NCI-H2171 treated with DMSO at 0.1 percent for 48 hours (cell line): ENCODE measurements at regions not wholly inside any gene's neighbourhood (a gene's known extent, or its start where the extent isn't known, plus 50 kb on each side); places are given as distances from the start of the nearest gene placed in this dataset.
"Not testable (repeated sequence)": the region's sequence is repeated elsewhere in the genome, so short reads cannot be mapped to it uniquely, and the experiment has no call there.

ENCODE experiments used
- DNase-seq: peaks from one replicate; lab custom pipeline; 2025; lab: John Stamatoyannopoulos, UW

DNA sequence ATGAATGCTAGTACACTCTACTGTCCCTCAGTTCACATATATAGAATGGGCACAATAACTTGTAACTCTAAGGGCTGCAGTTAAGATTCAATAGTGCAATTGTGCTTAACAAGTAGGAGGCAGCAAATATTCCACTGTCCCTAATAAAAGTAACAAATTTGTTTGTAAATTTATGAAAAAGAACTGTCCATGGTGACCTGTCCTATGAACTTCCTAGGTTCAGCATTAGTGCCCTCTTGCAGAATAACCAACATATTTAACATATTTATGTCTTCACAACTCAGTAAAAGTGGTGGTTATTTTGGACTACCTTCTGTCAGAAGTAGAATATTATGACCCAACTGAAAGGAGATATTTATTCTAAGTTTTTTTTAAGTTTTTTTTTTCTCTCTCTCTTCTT, 327.8 kb downstream of the CENPW start:
- DNase-seq = no peak

DNA sequence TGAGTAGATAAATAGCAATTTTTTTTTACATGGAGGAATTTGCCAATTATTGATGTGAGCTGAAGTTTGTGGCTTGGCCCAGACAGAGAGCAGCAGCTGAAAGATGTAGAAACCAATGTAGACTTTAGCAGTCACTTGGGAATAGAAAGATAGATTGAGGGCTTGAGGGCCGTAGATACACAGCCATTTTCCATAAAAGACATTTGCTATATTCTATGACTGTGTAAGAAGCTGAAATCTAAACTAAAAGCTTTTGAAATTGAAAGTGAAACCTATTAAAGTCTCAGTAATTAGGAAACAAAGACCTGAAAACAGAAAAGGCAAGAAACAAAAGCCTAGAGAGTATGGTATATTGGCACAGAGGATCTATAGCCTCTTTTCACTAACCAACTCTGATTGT, 332.7 kb downstream of the CENPW start:
- no peak for DNase-seq

DNA sequence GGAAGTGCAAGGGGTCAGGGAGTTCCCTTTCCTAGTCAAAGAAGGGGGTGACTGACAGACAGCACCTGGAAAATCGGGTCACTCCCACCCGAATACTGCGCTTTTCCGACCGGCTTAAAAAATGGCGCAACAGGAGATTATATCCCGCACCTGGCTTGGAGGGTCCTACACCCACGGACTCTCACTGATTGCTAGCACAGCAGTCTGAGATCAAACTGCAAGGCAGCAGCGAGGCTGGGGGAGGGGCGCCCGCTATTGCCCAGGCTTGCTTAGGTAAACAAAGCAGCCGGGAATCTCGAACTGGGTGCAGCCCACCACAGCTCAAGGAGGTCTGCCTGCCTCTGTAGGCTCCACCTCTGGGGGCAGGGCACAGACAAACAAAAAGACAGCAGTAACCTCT, 333.8 kb downstream of the CENPW start:
- DNase-seq = not testable (repeated sequence)

DNA sequence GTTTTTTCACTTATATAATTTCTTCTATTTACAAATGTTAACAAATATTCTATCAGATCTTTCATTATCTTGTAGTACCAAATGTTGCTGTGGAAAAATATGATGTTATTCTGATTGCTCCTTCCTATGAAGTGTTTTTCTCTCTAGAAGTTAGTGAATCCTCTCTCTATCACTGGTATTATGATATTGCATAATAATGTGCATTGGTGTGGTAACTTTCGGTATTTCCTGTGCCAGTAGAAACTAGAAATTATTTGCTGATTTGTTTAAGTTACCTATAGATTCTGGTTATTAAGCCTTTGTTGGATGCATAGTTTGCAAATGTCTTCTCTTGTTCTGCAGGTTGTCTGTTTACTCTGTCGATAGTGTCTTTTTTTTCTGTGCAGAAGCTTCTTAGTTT, 342.5 kb downstream of the CENPW start:
- no peak for DNase-seq

DNA sequence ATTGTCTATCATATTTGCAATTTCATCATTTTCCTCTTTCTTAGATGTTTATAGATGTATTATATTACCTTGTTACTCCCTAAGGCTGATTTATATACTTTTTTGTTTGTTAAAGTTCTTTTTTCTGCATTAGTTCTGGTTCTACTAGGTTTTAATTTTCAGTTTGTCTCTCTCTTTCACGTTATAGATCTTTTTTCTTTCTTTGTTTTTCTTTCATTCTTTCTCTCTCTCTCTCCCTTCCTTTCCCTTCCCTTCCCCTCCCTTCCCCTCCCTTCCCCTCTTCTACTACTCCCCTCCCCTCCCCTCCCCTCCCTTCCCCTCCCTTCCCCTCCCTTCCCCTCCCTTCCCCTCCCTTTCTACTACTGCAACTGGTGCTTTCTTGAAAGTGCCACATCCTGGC, 345.3 kb downstream of the CENPW start:
- no peak for DNase-seq

DNA sequence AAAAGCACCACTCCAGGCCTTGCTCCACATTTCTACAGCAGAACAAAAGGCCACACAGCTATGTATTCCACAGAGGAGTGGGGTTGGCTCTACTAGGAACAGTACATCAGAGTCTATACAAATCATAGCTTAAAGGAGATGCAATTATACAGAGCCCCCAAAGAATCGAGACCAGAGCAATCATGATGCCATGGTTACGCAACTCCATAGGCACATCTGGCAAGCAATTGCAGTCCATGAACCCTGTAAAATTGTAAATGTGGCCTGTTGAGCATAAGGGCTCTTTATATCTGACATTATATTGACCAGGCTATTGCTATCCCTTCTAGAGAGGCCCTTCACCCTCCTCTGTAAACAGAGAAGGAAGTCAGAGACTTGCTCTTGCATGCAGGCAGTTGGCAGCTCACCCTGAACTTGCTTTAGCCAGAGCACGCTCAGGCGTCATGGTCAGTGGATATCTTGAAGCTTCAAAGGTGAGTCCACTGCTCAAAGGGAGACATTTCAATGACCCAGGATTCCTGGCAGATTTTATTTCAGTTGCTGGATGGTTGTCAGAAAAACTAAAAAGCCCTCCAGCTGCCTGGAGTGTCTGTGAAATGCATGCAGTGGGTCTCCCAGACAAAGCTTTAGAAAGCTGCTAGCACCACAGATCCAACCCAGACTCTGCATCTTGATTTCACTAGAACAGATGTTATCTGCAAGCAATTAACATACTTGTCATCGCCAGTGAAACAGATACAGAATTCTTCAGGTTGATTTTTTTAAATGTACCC, 357.2 kb downstream of the CENPW start:
- DNase-seq = no peak

DNA sequence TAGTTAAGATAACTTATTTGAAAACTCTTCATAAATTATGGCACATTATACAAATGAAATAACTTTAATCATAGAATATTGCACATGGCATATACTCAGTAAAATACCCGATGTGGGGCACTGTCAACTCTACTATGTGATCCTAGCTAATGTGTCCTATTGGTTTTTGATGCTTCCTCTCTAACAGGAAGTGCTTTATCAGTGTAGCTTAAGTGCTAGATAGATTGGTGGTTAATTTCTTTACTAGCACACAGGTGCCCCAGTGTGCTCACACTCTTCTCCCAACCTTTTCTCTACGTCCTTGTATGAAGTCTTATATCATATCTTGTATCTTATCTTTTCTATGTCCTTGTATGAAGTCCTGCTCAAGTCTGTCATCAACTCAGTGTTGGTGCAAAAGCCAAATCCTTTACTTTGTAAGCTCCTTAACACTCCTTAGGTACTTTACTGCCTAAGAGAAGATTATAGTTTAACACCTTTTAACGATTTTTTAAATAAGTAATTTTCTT, 358.9 kb downstream of the CENPW start:
- no peak for DNase-seq

DNA sequence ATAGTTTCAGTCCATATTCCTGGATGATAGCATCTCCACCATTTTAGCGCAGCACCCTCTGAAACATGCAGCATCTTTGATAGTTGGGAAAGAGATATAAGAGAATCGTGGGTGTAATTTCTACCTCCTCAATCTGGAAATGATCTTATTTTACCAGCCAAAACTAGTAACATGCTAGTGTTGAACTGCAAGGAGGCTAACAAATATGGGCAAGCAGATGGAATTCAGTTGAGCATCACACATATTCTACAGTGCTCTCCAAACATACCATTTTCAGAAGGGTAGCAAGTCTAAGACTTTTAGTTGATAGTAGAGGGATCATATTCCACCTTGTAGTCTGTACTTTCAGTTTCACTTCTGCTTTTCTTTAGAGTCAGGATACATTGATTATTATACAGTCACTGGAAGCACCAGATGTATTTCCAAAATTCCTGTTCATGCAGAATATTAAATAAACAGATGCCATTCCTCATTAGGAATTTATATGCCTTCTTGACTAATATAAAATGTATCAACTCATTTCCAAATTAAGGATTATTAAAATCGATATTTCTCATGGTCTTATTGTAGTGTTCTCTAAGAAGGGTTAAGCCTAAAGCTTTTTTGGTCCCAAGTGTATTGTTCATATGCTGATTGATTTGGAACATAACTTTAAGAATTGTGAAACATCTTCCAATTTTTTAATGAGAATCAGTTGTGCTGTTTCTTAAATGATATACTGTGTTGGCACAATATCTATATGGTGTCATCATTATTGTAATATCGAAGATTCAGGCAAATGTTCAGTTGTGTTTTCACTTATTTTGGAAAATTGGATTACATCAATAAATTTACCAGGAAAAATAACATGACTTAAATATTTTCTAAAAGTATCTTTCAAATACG, 362.0 kb downstream of the CENPW start:
- DNase-seq = no peak

DNA sequence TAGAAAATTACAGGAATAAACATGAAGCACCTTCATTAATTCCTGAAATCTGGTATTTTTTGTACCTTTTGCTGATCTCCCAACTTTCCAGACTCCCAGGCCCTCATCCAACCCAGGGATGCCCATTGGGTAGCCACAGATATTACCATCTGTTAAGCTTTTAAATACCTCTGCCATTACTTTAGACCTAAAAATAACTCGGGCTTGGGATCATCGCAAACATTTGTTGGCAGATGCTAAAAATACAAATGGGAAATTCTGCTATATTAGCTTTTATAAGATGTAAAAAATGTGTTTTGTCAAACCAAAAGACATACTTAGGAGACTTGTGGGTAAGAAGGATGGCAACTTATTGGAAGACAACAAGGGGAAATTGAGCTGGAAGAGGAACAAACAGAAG, 376.1 kb downstream of the CENPW start:
- no peak for DNase-seq

DNA sequence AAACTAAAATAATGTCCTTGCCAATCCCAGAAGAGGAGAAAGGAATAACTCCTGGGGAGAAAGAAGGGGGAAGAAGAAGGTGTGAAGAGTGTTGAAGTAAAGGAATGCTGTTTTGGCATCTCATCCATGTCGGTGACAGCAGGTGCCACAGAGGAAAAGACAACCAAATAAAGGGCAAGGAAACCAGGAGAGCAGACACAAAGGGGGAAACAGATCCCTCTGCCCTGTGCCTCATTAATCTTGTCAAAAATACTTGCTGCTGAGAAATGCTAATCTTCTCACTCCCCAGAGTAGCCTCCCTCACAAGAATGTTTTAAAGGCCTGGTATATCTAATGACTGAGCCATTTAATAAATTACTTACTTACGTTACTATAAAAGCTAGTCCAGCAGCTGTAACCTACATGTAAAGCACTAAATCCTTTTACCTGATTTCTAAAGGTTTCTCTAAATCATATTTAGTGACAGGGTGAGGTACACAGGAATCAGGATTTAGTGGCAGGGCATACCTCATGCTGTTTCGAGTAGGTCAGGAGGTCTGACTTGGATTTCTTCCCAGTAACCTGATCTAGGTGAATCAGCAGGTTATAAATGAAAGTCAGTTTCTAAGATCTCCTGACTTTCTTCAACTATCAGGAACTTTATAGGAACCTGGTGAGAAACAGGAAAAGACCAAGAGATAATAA, 377.1 kb downstream of the CENPW start:
- no peak for DNase-seq

DNA sequence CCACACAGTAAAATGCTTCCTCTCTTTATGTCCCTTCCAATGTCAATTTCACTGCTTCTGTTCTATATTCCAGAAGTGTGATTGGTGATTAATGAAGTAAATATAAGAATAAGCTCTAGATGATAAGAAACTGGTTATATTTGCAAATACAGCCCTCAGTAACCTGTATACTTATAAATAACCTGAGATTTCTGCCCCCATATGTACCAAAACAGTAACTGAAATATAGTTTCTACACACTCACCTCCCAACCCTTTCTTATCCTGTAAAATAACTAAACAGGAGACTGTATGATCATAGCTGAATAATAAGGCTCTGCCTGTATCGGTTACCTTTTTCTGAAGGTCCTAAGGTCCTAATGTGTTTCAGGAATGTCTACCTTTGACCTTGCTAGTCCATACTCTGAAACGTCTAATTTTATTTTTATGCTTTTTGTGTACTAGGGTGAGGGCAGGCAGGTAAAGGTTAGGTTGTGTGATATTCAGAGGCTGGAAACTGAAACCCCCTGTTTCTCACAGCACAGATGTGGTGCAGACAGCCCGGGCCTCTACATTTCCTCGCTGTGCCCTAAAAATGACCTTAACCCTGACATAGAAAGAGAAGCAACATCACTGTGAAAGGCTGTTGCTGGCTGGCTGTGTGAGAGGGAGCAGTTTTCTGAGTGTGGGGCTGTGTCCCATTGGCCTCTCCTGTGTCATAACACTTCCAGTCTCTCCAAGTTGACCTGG, 378.8 kb downstream of the CENPW start:
- DNase-seq = no peak

DNA sequence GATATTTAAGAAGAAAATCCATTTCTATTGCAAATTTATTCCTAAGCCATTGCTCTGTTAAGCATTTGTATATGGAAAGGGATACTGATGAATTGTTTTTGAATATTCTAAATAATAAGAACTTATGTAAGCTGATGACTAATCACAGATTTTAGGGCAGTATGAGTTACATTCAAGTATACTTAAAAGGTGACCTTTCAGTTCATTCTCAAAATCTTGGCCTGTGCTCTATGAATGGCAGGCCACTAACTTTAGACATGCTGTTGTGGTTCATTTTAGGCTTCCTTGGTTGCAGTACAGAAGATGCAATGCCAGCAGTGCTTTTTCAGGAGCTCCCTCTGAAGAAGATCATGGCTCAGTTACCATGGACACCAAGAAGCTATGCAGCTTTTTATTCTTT, 380.4 kb downstream of the CENPW start:
- DNase-seq = no peak

DNA sequence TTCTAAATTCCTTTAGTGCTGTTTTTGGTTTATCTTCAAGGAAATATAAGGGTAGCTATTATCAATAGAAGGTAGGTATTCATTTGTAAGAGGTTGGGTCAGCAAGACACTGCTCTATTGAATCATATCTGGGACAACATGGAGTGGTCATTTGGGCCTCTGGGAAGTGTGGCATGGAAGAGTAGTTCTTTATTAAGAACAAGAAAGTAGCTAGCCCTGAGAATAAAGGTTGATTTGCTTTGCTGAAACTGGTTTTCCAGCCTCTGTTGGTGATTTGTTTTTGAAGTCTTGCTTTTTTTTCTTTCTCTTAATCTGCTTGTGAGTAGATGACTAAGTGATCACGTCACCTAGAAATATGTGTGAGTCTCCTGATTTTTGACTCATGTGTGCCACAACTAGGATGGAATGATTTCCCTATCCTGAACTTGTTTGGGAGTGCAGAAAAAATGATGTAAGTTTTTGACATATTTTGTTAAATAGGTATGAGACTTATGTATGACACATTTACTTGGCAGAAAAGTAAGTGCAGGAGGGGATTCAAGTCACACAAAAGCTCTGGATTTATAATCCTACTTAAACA, 381.8 kb downstream of the CENPW start:
- DNase-seq = no peak

DNA sequence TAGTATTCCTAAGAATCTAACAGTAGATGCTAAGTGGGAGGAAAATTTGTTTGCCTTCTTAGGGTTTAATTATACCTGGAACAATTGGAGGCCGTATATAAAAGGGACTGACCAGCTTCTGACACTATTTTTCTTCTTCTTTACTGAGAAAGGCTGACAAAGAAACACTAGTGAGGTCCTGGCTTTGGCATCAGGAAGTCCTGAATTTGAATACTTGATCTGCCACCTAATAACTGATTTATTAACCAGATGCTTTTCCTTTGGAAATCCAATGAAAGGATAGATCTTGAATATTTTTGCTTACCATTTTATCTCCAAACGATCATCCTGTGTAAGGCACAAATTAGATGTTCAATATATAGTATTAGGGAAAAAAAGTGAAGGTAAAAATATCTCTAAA, 382.5 kb downstream of the CENPW start:
- DNase-seq = no peak

DNA sequence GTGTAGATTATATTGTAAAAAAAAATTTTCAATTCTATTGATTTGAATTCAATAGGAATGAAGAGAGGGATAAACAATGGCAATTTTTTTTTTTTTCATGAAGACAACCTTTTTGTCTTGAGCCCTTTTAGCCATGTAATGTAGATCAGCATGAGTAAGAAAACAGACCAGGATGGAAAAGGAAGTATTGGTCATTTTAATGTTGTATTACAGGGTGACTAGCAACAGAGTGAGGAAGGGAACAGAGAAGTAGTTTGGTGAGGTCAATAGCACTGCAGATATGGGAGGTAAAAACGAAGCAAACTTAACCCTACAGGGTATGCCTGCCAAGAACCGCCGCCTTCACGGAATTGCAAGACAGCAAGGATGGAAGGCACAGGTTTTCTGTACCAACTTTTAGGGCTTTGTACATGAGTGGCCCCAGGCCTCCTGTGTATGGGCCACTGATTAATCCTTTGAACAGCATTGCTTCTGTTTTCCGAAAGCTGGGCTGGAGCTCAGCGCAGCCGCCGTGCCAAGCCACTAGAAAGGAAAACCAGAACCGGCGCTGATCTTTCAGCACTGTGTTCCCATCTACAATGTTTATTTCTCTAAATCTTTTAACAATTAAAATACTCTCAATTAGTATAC, 383.7 kb downstream of the CENPW start:
- no peak for DNase-seq

DNA sequence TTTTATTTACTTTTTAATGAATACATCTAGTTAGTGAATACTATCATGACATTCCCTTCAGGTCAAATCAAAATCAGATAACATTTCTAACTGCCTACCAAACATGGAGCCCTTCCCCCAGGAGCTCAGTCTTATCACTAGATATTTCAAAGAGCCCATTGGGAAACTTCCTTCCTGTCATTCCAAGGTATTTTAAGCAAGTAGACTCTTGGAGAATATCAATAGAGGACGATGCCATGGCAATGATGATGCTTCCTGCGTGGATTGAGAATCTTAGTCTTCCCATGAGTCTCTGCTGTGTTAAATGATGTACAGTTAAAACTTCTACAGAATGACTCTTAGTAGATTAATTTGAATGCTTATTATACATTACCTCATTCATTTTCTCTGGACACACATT, 384.9 kb downstream of the CENPW start:
- no peak for DNase-seq

DNA sequence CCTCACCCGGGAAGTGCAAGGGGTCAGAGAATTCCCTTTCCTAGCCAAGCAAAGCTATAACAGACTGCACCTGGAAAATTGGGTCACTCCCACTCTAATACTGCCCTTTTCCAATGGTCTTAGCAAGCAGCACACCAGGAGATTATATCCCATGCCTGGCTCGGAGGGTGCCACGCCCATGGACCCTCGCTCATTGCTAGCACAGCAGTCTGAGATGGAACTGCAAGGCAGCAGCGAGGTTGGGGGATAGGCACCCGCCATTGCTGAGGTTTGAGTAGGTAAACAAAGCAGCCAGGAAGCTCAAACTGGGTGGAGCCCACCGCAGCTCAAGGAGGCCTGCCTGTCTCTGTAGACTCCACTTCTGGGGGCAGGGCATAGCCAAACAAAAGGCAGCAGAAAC, 386.5 kb downstream of the CENPW start:
- DNase-seq = not testable (repeated sequence)

DNA sequence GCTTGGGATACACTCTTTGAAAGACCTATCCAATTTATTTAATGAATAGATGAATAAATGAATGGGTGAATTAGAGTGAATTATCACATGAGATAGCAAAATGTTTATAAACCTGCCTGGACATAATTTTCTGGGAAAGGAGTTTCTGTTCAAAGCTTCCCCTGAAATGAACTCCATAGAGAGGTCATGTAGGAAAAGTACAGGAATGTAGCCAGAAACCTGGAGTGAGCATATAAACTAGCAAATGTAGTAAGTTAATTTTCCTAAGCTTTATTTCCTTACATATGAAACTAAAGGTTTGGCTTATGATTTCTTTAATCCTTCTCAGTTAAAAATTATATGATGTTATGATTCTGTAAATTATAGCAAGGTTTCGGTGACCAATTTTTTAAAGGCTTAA, 380.3 kb upstream of the RSPO3 start:
- no peak for DNase-seq

DNA sequence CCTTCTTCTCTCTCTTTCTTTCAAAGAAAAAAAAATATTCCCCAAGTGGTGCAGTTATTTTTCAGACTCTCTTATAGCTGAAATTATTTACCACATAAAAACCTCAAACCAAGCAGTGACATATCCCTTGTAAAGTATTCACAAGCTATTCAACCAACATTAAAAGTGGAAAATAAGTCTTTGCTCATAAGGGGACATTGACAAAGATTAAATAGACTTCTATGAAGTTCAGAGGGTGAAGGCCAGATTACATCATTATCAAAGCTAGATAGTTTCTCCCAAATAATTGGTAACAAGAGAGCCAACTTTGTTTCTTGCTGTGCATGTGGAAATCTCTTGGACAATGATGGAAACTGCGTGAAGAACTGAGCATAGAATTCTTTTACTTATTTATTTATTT, 379.8 kb upstream of the RSPO3 start:
- DNase-seq = no peak

DNA sequence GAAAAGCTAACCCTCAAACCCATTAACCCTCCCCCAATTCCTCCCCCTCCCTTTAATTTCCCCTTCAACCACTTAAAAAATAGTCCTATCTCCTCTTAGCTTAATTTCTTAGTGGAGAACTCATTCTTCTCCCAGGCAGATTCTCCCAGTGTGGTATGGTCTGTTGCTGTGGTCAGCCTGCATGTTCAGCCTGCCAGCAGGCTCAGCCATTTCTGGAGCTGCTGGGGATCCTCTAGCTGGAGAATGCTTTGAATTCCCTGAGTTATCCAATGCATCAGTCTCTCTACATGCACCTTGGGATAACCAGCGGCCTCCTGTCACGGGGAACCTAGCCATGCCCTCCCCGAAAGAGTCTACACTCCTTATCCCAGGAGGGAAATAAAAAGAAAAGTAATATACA, 375.4 kb upstream of the RSPO3 start:
- no peak for DNase-seq
